GM12878 (cell line): ENCODE measurements at regions not wholly inside any gene's neighbourhood (a gene's known extent, or its start where the extent isn't known, plus 50 kb on each side); places are given as distances from the start of the nearest gene placed in this dataset.
A peak's percentile ranks its signal among the peaks of the same experiment; 100 is the strongest.

Source experiments
- ATF7 ChIP-seq: fragments of 450-650 bp; IDR thresholded peaks from 2 replicates; pipeline ENCODE4 v1.6.1; 2016; ENCODE audit warnings: low read depth, mild to moderate bottlenecking
- CHD2 ChIP-seq: IDR thresholded peaks from 2 replicates; pipeline ENCODE4 v1.6.1; 2011; ENCODE audit warnings: low read depth, low read length, improper control_type of control experiment, borderline replicate concordance
- ETV6 ChIP-seq, 2 experiments: fragments of 450-650 bp in 1 of 2; IDR thresholded peaks in 1 of 2; conservative IDR thresholded peaks in 1 of 2; 2 replicates each; pipeline ENCODE4 v1.6.1; 2014; ENCODE audit warnings: antibody characterized with exemption in 1 of 2, borderline replicate concordance in 1 of 2, low read depth in 1 of 2, mild to moderate bottlenecking in 1 of 2, moderate library complexity in 1 of 2
- FOXM1 ChIP-seq: IDR thresholded peaks from 2 replicates; pipeline ENCODE4 v1.6.1; 2012; ENCODE audit warnings: low read depth, mild to moderate bottlenecking, inconsistent platforms, low read length, moderate library complexity
- KLF5 ChIP-seq: fragments of 450-650 bp; IDR thresholded peaks from 2 replicates; pipeline ENCODE4 v1.6.1; 2014; ENCODE audit warnings: mild to moderate bottlenecking; ENCODE audit not compliant: partially characterized antibody
- MXI1 ChIP-seq: fragments of 150-350 bp; IDR thresholded peaks from 2 replicates; pipeline ENCODE4 v1.6.1; 2011; ENCODE audit warnings: low read depth, mild to moderate bottlenecking, inconsistent platforms, low read length, improper control_type of control experiment
- NBN ChIP-seq: fragments of 450-650 bp; IDR thresholded peaks from 2 replicates; pipeline ENCODE4 v1.6.1; 2016
- NFIC ChIP-seq: IDR thresholded peaks from 2 replicates; pipeline ENCODE4 v1.6.1; 2012; ENCODE audit warnings: low read depth, mild to moderate bottlenecking, inconsistent platforms, low read length, moderate library complexity
- PAX5 ChIP-seq: IDR thresholded peaks from 2 replicates; pipeline ENCODE4 v1.6.1; 2011; ENCODE audit warnings: low read depth, low read length, borderline replicate concordance
- PAX8 ChIP-seq: fragments of 450-650 bp; IDR thresholded peaks from 2 replicates; pipeline ENCODE4 v1.6.1; 2017; ENCODE audit warnings: mild to moderate bottlenecking, moderate library complexity
- POLR2A ChIP-seq: IDR thresholded peaks from 2 replicates; pipeline ENCODE4 v1.6.1; 2011; ENCODE audit warnings: low read depth, mild to moderate bottlenecking, low read length
- POLR2AphosphoS2 ChIP-seq: IDR thresholded peaks from 2 replicates; pipeline ENCODE4 v1.6.1; 2011; ENCODE audit warnings: low read depth, mild to moderate bottlenecking, low read length, improper control_type of control experiment, moderate library complexity
- RFX5 ChIP-seq: IDR thresholded peaks from 2 replicates; pipeline ENCODE4 v1.6.1; 2011; ENCODE audit warnings: low read depth, low read length, improper control_type of control experiment
- SMAD1 ChIP-seq: fragments of 450-650 bp; IDR thresholded peaks from 2 replicates; pipeline ENCODE4 v1.6.1; 2018; ENCODE audit warnings: mild to moderate bottlenecking, low read depth; ENCODE audit not compliant: partially characterized antibody
- STAT1 ChIP-seq: fragments of 450-650 bp; conservative IDR thresholded peaks from 2 replicates; pipeline ENCODE4 v1.6.1; 2014; ENCODE audit warnings: antibody characterized with exemption, mild to moderate bottlenecking
- TBL1XR1 ChIP-seq: IDR thresholded peaks from 2 replicates; pipeline ENCODE4 v1.6.1; 2012; ENCODE audit warnings: low read depth, low read length, improper control_type of control experiment
- TF ChIP-seq, protein P1 (sequence below): fragments of 150-350 bp; IDR thresholded peaks from 2 replicates; pipeline ENCODE4 v1.6.1; 2016; ENCODE audit warnings: low read depth, low read length
- TF ChIP-seq, protein P2 (sequence below): fragments of 150-350 bp; IDR thresholded peaks from 2 replicates; pipeline ENCODE4 v1.6.1; 2014; ENCODE audit warnings: mild to moderate bottlenecking, low read depth, low read length
- TF ChIP-seq, protein P3 (sequence below): IDR thresholded peaks from 2 replicates; pipeline ENCODE4 v1.6.1; 2012; ENCODE audit warnings: mild to moderate bottlenecking, low read depth, low read length
- TF ChIP-seq, protein P4 (sequence below): fragments of 450-650 bp; IDR thresholded peaks from 2 replicates; pipeline ENCODE4 v1.6.1; 2017; ENCODE audit warnings: mild to moderate bottlenecking, moderate library complexity

DNA sequence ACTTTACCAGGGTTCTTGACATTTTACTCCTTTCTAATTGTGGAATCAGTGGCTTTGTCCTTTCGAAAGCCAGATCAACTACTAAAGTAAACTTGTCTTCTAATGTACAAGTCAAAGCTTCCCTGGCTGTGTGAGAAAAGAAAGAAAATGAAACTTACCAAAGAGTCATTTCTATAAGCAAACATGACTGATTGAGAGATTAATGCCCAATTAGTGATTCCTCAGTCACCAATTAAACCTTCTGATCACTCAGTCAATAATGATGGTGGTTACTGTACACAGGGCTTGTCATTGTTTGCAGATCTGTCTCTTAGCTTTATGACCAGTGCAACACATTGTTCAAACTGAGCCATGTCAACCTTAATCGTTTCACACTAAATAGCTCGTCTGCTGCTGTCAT, 1168.4 kb upstream of the CITED2 start (continued):
- TF ChIP-seq SMAD1 (peak; percentile 88), ETV6 (conservative IDR thresholded peaks at IDR 0.05 in 1 of 2, IDR thresholded peaks at IDR 0.05 in 1 of 2; ENCODE audit: borderline replicate concordance in 1 of 2, low read depth in 1 of 2) (no peak), PAX5 (no peak), POLR2A (no peak), POLR2AphosphoS2 (no peak), RFX5 (no peak), NFIC (peak; percentile 41; the same call in 1 of the 2 replicates), KLF5 (peak; percentile 50), TBL1XR1 (no peak), STAT1 (no peak), FOXM1 (peak; percentile 72; the same call in 1 of the 2 replicates), PAX8 (no peak), ATF7 (peak; percentile 91), CHD2 (no peak; the same call in 1 of the 2 replicates), MXI1 (no peak), NBN (peak; percentile 89; the same call in 1 of the 2 replicates)
- TF ChIP-seq, protein P1, sequence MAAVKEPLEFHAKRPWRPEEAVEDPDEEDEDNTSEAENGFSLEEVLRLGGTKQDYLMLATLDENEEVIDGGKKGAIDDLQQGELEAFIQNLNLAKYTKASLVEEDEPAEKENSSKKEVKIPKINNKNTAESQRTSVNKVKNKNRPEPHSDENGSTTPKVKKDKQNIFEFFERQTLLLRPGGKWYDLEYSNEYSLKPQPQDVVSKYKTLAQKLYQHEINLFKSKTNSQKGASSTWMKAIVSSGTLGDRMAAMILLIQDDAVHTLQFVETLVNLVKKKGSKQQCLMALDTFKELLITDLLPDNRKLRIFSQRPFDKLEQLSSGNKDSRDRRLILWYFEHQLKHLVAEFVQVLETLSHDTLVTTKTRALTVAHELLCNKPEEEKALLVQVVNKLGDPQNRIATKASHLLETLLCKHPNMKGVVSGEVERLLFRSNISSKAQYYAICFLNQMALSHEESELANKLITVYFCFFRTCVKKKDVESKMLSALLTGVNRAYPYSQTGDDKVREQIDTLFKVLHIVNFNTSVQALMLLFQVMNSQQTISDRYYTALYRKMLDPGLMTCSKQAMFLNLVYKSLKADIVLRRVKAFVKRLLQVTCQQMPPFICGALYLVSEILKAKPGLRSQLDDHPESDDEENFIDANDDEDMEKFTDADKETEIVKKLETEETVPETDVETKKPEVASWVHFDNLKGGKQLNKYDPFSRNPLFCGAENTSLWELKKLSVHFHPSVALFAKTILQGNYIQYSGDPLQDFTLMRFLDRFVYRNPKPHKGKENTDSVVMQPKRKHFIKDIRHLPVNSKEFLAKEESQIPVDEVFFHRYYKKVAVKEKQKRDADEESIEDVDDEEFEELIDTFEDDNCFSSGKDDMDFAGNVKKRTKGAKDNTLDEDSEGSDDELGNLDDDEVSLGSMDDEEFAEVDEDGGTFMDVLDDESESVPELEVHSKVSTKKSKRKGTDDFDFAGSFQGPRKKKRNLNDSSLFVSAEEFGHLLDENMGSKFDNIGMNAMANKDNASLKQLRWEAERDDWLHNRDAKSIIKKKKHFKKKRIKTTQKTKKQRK: no peak
- TF ChIP-seq, protein P2, sequence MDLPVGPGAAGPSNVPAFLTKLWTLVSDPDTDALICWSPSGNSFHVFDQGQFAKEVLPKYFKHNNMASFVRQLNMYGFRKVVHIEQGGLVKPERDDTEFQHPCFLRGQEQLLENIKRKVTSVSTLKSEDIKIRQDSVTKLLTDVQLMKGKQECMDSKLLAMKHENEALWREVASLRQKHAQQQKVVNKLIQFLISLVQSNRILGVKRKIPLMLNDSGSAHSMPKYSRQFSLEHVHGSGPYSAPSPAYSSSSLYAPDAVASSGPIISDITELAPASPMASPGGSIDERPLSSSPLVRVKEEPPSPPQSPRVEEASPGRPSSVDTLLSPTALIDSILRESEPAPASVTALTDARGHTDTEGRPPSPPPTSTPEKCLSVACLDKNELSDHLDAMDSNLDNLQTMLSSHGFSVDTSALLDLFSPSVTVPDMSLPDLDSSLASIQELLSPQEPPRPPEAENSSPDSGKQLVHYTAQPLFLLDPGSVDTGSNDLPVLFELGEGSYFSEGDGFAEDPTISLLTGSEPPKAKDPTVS: no peak
- TF ChIP-seq, protein P3, sequence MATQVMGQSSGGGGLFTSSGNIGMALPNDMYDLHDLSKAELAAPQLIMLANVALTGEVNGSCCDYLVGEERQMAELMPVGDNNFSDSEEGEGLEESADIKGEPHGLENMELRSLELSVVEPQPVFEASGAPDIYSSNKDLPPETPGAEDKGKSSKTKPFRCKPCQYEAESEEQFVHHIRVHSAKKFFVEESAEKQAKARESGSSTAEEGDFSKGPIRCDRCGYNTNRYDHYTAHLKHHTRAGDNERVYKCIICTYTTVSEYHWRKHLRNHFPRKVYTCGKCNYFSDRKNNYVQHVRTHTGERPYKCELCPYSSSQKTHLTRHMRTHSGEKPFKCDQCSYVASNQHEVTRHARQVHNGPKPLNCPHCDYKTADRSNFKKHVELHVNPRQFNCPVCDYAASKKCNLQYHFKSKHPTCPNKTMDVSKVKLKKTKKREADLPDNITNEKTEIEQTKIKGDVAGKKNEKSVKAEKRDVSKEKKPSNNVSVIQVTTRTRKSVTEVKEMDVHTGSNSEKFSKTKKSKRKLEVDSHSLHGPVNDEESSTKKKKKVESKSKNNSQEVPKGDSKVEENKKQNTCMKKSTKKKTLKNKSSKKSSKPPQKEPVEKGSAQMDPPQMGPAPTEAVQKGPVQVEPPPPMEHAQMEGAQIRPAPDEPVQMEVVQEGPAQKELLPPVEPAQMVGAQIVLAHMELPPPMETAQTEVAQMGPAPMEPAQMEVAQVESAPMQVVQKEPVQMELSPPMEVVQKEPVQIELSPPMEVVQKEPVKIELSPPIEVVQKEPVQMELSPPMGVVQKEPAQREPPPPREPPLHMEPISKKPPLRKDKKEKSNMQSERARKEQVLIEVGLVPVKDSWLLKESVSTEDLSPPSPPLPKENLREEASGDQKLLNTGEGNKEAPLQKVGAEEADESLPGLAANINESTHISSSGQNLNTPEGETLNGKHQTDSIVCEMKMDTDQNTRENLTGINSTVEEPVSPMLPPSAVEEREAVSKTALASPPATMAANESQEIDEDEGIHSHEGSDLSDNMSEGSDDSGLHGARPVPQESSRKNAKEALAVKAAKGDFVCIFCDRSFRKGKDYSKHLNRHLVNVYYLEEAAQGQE: no peak
- TF ChIP-seq, protein P4, sequence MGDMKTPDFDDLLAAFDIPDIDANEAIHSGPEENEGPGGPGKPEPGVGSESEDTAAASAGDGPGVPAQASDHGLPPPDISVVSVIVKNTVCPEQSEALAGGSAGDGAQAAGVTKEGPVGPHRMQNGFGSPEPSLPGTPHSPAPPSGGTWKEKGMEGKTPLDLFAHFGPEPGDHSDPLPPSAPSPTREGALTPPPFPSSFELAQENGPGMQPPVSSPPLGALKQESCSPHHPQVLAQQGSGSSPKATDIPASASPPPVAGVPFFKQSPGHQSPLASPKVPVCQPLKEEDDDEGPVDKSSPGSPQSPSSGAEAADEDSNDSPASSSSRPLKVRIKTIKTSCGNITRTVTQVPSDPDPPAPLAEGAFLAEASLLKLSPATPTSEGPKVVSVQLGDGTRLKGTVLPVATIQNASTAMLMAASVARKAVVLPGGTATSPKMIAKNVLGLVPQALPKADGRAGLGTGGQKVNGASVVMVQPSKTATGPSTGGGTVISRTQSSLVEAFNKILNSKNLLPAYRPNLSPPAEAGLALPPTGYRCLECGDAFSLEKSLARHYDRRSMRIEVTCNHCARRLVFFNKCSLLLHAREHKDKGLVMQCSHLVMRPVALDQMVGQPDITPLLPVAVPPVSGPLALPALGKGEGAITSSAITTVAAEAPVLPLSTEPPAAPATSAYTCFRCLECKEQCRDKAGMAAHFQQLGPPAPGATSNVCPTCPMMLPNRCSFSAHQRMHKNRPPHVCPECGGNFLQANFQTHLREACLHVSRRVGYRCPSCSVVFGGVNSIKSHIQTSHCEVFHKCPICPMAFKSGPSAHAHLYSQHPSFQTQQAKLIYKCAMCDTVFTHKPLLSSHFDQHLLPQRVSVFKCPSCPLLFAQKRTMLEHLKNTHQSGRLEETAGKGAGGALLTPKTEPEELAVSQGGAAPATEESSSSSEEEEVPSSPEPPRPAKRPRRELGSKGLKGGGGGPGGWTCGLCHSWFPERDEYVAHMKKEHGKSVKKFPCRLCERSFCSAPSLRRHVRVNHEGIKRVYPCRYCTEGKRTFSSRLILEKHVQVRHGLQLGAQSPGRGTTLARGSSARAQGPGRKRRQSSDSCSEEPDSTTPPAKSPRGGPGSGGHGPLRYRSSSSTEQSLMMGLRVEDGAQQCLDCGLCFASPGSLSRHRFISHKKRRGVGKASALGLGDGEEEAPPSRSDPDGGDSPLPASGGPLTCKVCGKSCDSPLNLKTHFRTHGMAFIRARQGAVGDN: peak; percentile 39; the same call in 1 of the 2 replicates
